ENCODE measurements at regions not wholly inside any gene's neighbourhood (a gene's known extent, or its start where the extent isn't known, plus 50 kb on each side); places are given as distances from the start of the nearest gene placed in this dataset.

- no peak for DNase-seq (ENCODE audit: low spot score)
- no peaks in the 10 kb centered on the region for H3K36me3 ChIP-seq (ENCODE audit: insufficient read depth, low read length, poor library complexity, severe bottlenecking)
- TF ChIP-seq CTCF (conservative IDR thresholded peaks at IDR 0.05; ENCODE audit: low read depth, low read length), result no peak
- no peak for TF ChIP-seq EZH2 (IDR thresholded peaks at IDR 0.05; ENCODE audit: borderline replicate concordance, low read depth, low read length, poor library complexity, severe bottlenecking)
- no peak overlapping the region for H3K4me3 ChIP-seq (ENCODE audit: low read depth, low read length, poor library complexity, severe bottlenecking)
- H3K4me1 ChIP-seq (ENCODE audit: insufficient read depth, low read length, poor library complexity, severe bottlenecking), result no peaks in the 10 kb centered on the region
- ChIA-PET CTCF (no interaction called here), POLR2A (ENCODE audit: low non-redundant PET) (no interaction called here)
- no peaks in the 10 kb centered on the region for H3K9me3 ChIP-seq (ENCODE audit: low read depth, low read length, poor library complexity, severe bottlenecking)
- no peak overlapping the region for H3K27ac ChIP-seq (ENCODE audit: low read depth, low read length, poor library complexity, severe bottlenecking)
- H3K27me3 ChIP-seq (replicated peaks; ENCODE audit: insufficient read depth, low read depth, low read length, poor library complexity), result peaks cover 11% of the 10 kb centered on the region
- BruUV-seq (replicated peaks), result no TSS peak
- intact Hi-C loops (cut with micrococcal nuclease; ENCODE audit: unreplicated experiment), result no loop called here
Measured at GRCh38 chr9:79145442-79145841, 426.3 kb upstream of the TLE4 start.

GRCh38 chr9:79149585-79149984 is 422.2 kb upstream of the TLE4 start:
- Histone ChIP-seq H3K4me3 (ENCODE audit: low read depth, low read length, poor library complexity, severe bottlenecking) (no peak overlapping the region), H3K9me3 (ENCODE audit: low read depth, low read length, poor library complexity, severe bottlenecking) (no peaks in the 10 kb centered on the region), H3K36me3 (ENCODE audit: insufficient read depth, low read length, poor library complexity, severe bottlenecking) (no peaks in the 10 kb centered on the region), H3K27ac (ENCODE audit: low read depth, low read length, poor library complexity, severe bottlenecking) (no peak overlapping the region), H3K27me3 (replicated peaks; ENCODE audit: insufficient read depth, low read depth, low read length, poor library complexity) (peaks cover 3% of the 10 kb centered on the region), H3K4me1 (ENCODE audit: insufficient read depth, low read length, poor library complexity, severe bottlenecking) (no peaks in the 10 kb centered on the region)
- no TSS peak for BruUV-seq (replicated peaks)
- no peak for TF ChIP-seq EZH2 (IDR thresholded peaks at IDR 0.05; ENCODE audit: borderline replicate concordance, low read depth, low read length, poor library complexity, severe bottlenecking)
- TF ChIP-seq CTCF (conservative IDR thresholded peaks at IDR 0.05; ENCODE audit: low read depth, low read length), result no peak
- intact Hi-C loops (cut with micrococcal nuclease; ENCODE audit: unreplicated experiment), result no loop called here
- DNase-seq (ENCODE audit: low spot score), result no peak
- CTCF ChIA-PET, result no interaction called here
- POLR2A ChIA-PET (ENCODE audit: low non-redundant PET), result no interaction called here

GRCh38 chr9:79151791-79152190 is 420.0 kb upstream of the TLE4 start:
- no peak for DNase-seq (ENCODE audit: low spot score)
- no peak for TF ChIP-seq CTCF (conservative IDR thresholded peaks at IDR 0.05; ENCODE audit: low read depth, low read length)
- no peak for TF ChIP-seq EZH2 (IDR thresholded peaks at IDR 0.05; ENCODE audit: borderline replicate concordance, low read depth, low read length, poor library complexity, severe bottlenecking)
- BruUV-seq (replicated peaks), result no TSS peak
- ChIA-PET POLR2A (ENCODE audit: low non-redundant PET) (no interaction called here), CTCF (interaction anchor here (0.6 kb wide), 1 partner anchor 551 kb away, joined by 3 read pairs; no protein-coding TSS in a partner anchor)
- no peaks in the 10 kb centered on the region for H3K36me3 ChIP-seq (ENCODE audit: insufficient read depth, low read length, poor library complexity, severe bottlenecking)
- H3K4me1 ChIP-seq (ENCODE audit: insufficient read depth, low read length, poor library complexity, severe bottlenecking), result no peaks in the 10 kb centered on the region
- intact Hi-C loops (cut with micrococcal nuclease; ENCODE audit: unreplicated experiment), result no loop called here
- no peak overlapping the region for H3K4me3 ChIP-seq (ENCODE audit: low read depth, low read length, poor library complexity, severe bottlenecking)
- H3K27me3 ChIP-seq (replicated peaks; ENCODE audit: insufficient read depth, low read depth, low read length, poor library complexity), result no peaks in the 10 kb centered on the region
- H3K9me3 ChIP-seq (ENCODE audit: low read depth, low read length, poor library complexity, severe bottlenecking), result no peaks in the 10 kb centered on the region
- H3K27ac ChIP-seq (ENCODE audit: low read depth, low read length, poor library complexity, severe bottlenecking), result no peak overlapping the region

Data from A673 (cell line).